ENCODE measurements at regions not wholly inside any gene's neighbourhood (a gene's known extent, or its start where the extent isn't known, plus 50 kb on each side); places are given as distances from the start of the nearest gene placed in this dataset.

- no peak for TF ChIP-seq CTCF (IDR thresholded peaks at IDR 0.05; ENCODE audit: insufficient read depth, low read length, poor library complexity, severe bottlenecking)
- no peak for DNase-seq (ENCODE audit: extremely low read depth, insufficient read length)
- Histone ChIP-seq H3K27me3 (replicated peaks; ENCODE audit: control insufficient read depth, insufficient read depth, low read length) (no peaks in the 10 kb centered on the region; the same call in 1 of the 2 replicates), H3K36me3 (ENCODE audit: control insufficient read depth, insufficient read depth, low read length) (no peaks in the 10 kb centered on the region), H3K4me3 (replicated peaks; ENCODE audit: low read depth, low read length) (no peak overlapping the region)
Observed at GRCh38 chr10:90589825-90590224, 268.0 kb downstream of the HTR7 start.

- no peak for TF ChIP-seq CTCF (IDR thresholded peaks at IDR 0.05; ENCODE audit: insufficient read depth, low read length, poor library complexity, severe bottlenecking)
- no peak overlapping the region for H3K4me3 ChIP-seq (replicated peaks; ENCODE audit: low read depth, low read length)
- no peak for DNase-seq (ENCODE audit: extremely low read depth, insufficient read length)
- no peaks in the 10 kb centered on the region; the same call in 1 of the 2 replicates for H3K27me3 ChIP-seq (replicated peaks; ENCODE audit: control insufficient read depth, insufficient read depth, low read length)
- H3K36me3 ChIP-seq (ENCODE audit: control insufficient read depth, insufficient read depth, low read length): no peaks in the 10 kb centered on the region
Observed at GRCh38 chr10:90591629-90592028, 266.2 kb downstream of the HTR7 start.

GRCh38 chr10:90592638-90593302, 265.1 kb downstream of the HTR7 start:
- DNase-seq (ENCODE audit: extremely low read depth, insufficient read length): peak; percentile 4
- no peak overlapping the region for H3K4me3 ChIP-seq (replicated peaks; ENCODE audit: low read depth, low read length)
- H3K27me3 ChIP-seq (replicated peaks; ENCODE audit: control insufficient read depth, insufficient read depth, low read length): no peaks in the 10 kb centered on the region; the same call in 1 of the 2 replicates
- no peaks in the 10 kb centered on the region for H3K36me3 ChIP-seq (ENCODE audit: control insufficient read depth, insufficient read depth, low read length)
- TF ChIP-seq CTCF (IDR thresholded peaks at IDR 0.05; ENCODE audit: insufficient read depth, low read length, poor library complexity, severe bottlenecking): peak; percentile 70

GRCh38 chr10:90598513-90598912, 259.3 kb downstream of the HTR7 start:
- Histone ChIP-seq H3K27me3 (replicated peaks; ENCODE audit: control insufficient read depth, insufficient read depth, low read length) (no peaks in the 10 kb centered on the region; the same call in 1 of the 2 replicates), H3K4me3 (replicated peaks; ENCODE audit: low read depth, low read length) (no peak overlapping the region), H3K36me3 (ENCODE audit: control insufficient read depth, insufficient read depth, low read length) (no peaks in the 10 kb centered on the region)
- no peak for DNase-seq (ENCODE audit: extremely low read depth, insufficient read length)
- TF ChIP-seq CTCF (IDR thresholded peaks at IDR 0.05; ENCODE audit: insufficient read depth, low read length, poor library complexity, severe bottlenecking): no peak

DNA sequence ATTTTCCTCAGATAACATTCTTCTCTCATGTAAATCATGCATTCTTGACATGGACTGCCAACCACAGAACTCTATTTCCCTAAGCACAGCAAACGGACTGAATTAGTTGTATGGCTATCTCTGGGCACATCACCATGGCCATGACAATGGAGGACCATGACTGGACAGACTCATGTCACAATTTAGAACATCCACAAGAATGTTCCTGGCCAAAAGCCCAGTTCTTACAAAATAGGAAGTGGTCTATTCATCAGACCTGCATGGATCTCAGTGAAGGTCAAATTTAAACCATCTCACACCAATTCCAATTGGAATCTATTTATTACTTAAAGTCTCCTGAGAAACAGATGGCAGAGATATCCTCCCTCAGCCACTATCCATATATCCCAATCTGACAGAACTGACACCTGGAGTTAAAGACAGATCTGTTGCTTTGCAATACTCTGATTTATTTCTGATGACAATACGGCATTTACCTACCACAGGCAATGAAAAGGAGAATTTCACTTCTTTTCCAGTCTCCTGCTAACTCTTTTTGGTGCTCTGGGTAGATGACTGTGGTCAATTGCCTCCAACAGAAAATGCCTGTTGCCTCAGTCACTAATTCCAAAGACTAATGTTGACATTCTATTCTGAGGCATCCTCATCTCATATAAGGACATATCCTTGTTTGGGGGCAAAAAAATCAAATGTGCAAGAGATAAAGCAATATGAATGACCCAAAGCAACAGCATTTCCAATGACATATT, 254.8 kb downstream of the HTR7 start:
- Histone ChIP-seq H3K27me3 (replicated peaks; ENCODE audit: control insufficient read depth, insufficient read depth, low read length) (no peaks in the 10 kb centered on the region), H3K36me3 (ENCODE audit: control insufficient read depth, insufficient read depth, low read length) (no peaks in the 10 kb centered on the region), H3K4me3 (replicated peaks; ENCODE audit: low read depth, low read length) (no peak overlapping the region)
- DNase-seq (ENCODE audit: extremely low read depth, insufficient read length): no peak
- TF ChIP-seq CTCF (IDR thresholded peaks at IDR 0.05; ENCODE audit: insufficient read depth, low read length, poor library complexity, severe bottlenecking): no peak
